Astrocyte (in vitro differentiated cells and primary cell): ENCODE measurements at regions not wholly inside any gene's neighbourhood (a gene's known extent, or its start where the extent isn't known, plus 50 kb on each side); places are given as distances from the start of the nearest gene placed in this dataset.

Experiments
- CTCF ChIP-seq: IDR thresholded peaks from 2 replicates; pipeline ENCODE4 v1.5.1; 2011; ENCODE audit warnings: low read depth, mild to moderate bottlenecking, inconsistent platforms, low read length, moderate library complexity; ENCODE audit not compliant: insufficient read depth
- EZH2 ChIP-seq: IDR thresholded peaks from 2 replicates; pipeline ENCODE4 v1.6.1; 2012; ENCODE audit warnings: mild to moderate bottlenecking, low read length, inconsistent platforms; ENCODE audit not compliant: insufficient read depth

GRCh38 chr2:51534166-51534565 is 502.2 kb upstream of the NRXN1 start:
- TF ChIP-seq CTCF (no peak), EZH2 (no peak)
